ENCODE measurements at regions not wholly inside any gene's neighbourhood (a gene's known extent, or its start where the extent isn't known, plus 50 kb on each side); places are given as distances from the start of the nearest gene placed in this dataset.
"Not testable (repeated sequence)": the region's sequence is repeated elsewhere in the genome, so short reads cannot be mapped to it uniquely, and the experiment has no call there.

GRCh38 chr4:110412354-110413065 lies 63.4 kb upstream of the ENPEP start:
- DNase-seq (ENCODE audit: low spot score), result no peak
- no peak for TF ChIP-seq CTCF (IDR thresholded peaks at IDR 0.05; ENCODE audit: extremely low read depth, missing control alignments)

GRCh38 chr4:110411574-110412011 lies 64.4 kb upstream of the ENPEP start:
- DNase-seq (ENCODE audit: low spot score), result no peak

GRCh38 chr4:110410853-110411573 lies 64.9 kb upstream of the ENPEP start:
- not testable (repeated sequence) for DNase-seq (ENCODE audit: low spot score)

More at GRCh38 chr4:110411574-110412011, 64.4 kb upstream of the ENPEP start:
- TF ChIP-seq CTCF (IDR thresholded peaks at IDR 0.05; ENCODE audit: extremely low read depth, missing control alignments), result no peak

GRCh38 chr4:110400086-110400485 lies 75.9 kb upstream of the ENPEP start:
- TF ChIP-seq CTCF (IDR thresholded peaks at IDR 0.05; ENCODE audit: extremely low read depth, missing control alignments), result no peak
- DNase-seq (ENCODE audit: low spot score), result no peak

- DNase-seq (ENCODE audit: low spot score), result not testable (repeated sequence)
Measured at GRCh38 chr4:110399046-110399445, 76.9 kb upstream of the ENPEP start.

- TF ChIP-seq CTCF (IDR thresholded peaks at IDR 0.05; ENCODE audit: extremely low read depth, missing control alignments), result no peak
- DNase-seq (ENCODE audit: low spot score), result no peak
Measured at GRCh38 chr4:110396963-110397362, 79.0 kb upstream of the ENPEP start.

GRCh38 chr4:110395421-110395820 lies 80.5 kb upstream of the ENPEP start:
- DNase-seq (ENCODE audit: low spot score), result no peak
- TF ChIP-seq CTCF (IDR thresholded peaks at IDR 0.05; ENCODE audit: extremely low read depth, missing control alignments), result no peak

GRCh38 chr4:110394871-110395270 lies 81.1 kb upstream of the ENPEP start:
- TF ChIP-seq CTCF (IDR thresholded peaks at IDR 0.05; ENCODE audit: extremely low read depth, missing control alignments), result no peak
- no peak for DNase-seq (ENCODE audit: low spot score)

Measured in GM20000 (cell line).